H9 (cell line): ENCODE measurements at regions not wholly inside any gene's neighbourhood (a gene's known extent, or its start where the extent isn't known, plus 50 kb on each side); places are given as distances from the start of the nearest gene placed in this dataset.

Source experiments
- DNase-seq: peaks from one replicate; pipeline ENCODE4 v3.0.0-alpha.2; 2017
- H2AFZ ChIP-seq: one replicate; pipeline ENCODE4 v1.6.1; 2013; ENCODE audit warnings: mild to moderate bottlenecking, low read length, control low read depth, moderate library complexity
- H2AK5ac ChIP-seq: 2 replicates; pipeline ENCODE4 v1.6.1; 2013; ENCODE audit warnings: low read length, control low read depth, mixed read lengths; ENCODE audit not compliant: insufficient read length
- H2BK120ac ChIP-seq: one replicate; pipeline ENCODE4 v1.6.1; 2013; ENCODE audit warnings: low read depth, mild to moderate bottlenecking, low read length, control low read depth, inconsistent platforms; ENCODE audit not compliant: poor library complexity, severe bottlenecking
- H2BK12ac ChIP-seq: 2 replicates; pipeline ENCODE4 v1.6.1; 2013; ENCODE audit warnings: low read length, control low read depth, mixed read lengths, low read depth; ENCODE audit not compliant: insufficient read length
- H2BK15ac ChIP-seq: 2 replicates; pipeline ENCODE4 v1.6.1; 2013; ENCODE audit warnings: low read depth, low read length, control low read depth
- H2BK20ac ChIP-seq: one replicate; pipeline ENCODE4 v1.6.1; 2013; ENCODE audit warnings: low read depth, mild to moderate bottlenecking, low read length, control low read depth, inconsistent platforms; ENCODE audit not compliant: poor library complexity, severe bottlenecking
- H2BK5ac ChIP-seq: 2 replicates; pipeline ENCODE4 v1.6.1; 2013; ENCODE audit warnings: low read length, control low read depth, mixed read lengths; ENCODE audit not compliant: insufficient read length
- H3K14ac ChIP-seq: 2 replicates; pipeline ENCODE4 v1.6.1; 2013; ENCODE audit warnings: low read length, control low read depth; ENCODE audit not compliant: insufficient read depth
- H3K18ac ChIP-seq: 2 replicates; pipeline ENCODE4 v1.6.1; 2013; ENCODE audit warnings: low read depth, mild to moderate bottlenecking, mixed read lengths, low read length, control low read depth; ENCODE audit not compliant: insufficient read length
- H3K23ac ChIP-seq: 2 replicates; pipeline ENCODE4 v1.6.1; 2013; ENCODE audit warnings: low read length, control low read depth, mixed read lengths, low read depth; ENCODE audit not compliant: insufficient read length
- H3K23me2 ChIP-seq: 2 replicates; pipeline ENCODE4 v1.6.1; 2013; ENCODE audit warnings: low read depth, mild to moderate bottlenecking, mixed read lengths, low read length, control low read depth; ENCODE audit not compliant: insufficient read length, poor library complexity, severe bottlenecking
- H3K27ac ChIP-seq: 2 replicates; pipeline ENCODE4 v1.5.1; 2013; ENCODE audit warnings: low read length, control low read depth, mixed read lengths, low read depth; ENCODE audit not compliant: insufficient read length
- H3K27me3 ChIP-seq: 2 replicates; pipeline ENCODE4 v1.6.1; 2013; ENCODE audit warnings: low read length, control low read depth, inconsistent platforms; ENCODE audit not compliant: insufficient read depth
- H3K4ac ChIP-seq: 2 replicates; pipeline ENCODE4 v1.6.1; 2013; ENCODE audit warnings: low read depth, mild to moderate bottlenecking, control low read depth, inconsistent platforms, low read length, moderate library complexity
- H3K4me1 ChIP-seq: 2 replicates; pipeline ENCODE4 v1.6.1; 2013; ENCODE audit warnings: low read length, control low read depth, inconsistent platforms; ENCODE audit not compliant: insufficient read depth
- H3K4me2 ChIP-seq: 2 replicates; pipeline ENCODE4 v1.6.1; 2013; ENCODE audit warnings: low read length, control low read depth, mixed read lengths; ENCODE audit not compliant: insufficient read length, insufficient read depth
- H3K56ac ChIP-seq: 2 replicates; pipeline ENCODE4 v1.6.1; 2013; ENCODE audit warnings: low read depth, mild to moderate bottlenecking, mixed read lengths, low read length, control low read depth; ENCODE audit not compliant: insufficient read length
- H3K79me1 ChIP-seq: 2 replicates; pipeline ENCODE4 v1.6.1; 2013; ENCODE audit warnings: low read depth, mild to moderate bottlenecking, moderate library complexity, low read length, control low read depth, inconsistent platforms; ENCODE audit not compliant: insufficient read depth, poor library complexity, severe bottlenecking
- H3K79me2 ChIP-seq: 2 replicates; pipeline ENCODE4 v1.6.1; 2013; ENCODE audit warnings: low read length, control low read depth, inconsistent platforms; ENCODE audit not compliant: insufficient read depth
- H3K9ac ChIP-seq: 2 replicates; pipeline ENCODE4 v1.6.1; 2013; ENCODE audit warnings: low read length, control low read depth, mixed read lengths; ENCODE audit not compliant: insufficient read length; ENCODE audit errors: extremely low read depth
- H3K9me3 ChIP-seq: one replicate; pipeline ENCODE4 v1.6.1; 2013; ENCODE audit warnings: low read depth, low read length, inconsistent platforms; ENCODE audit not compliant: control insufficient read depth
- H3T11ph ChIP-seq: one replicate; pipeline ENCODE4 v1.6.1; 2013; ENCODE audit warnings: mild to moderate bottlenecking, low read length, control low read depth, inconsistent platforms
- H4K20me1 ChIP-seq: one replicate; pipeline ENCODE4 v1.6.1; 2013; ENCODE audit not compliant: control insufficient read depth, insufficient read length, insufficient read depth
- H4K5ac ChIP-seq: 2 replicates; pipeline ENCODE4 v1.6.1; 2013; ENCODE audit warnings: low read depth, mild to moderate bottlenecking, mixed read lengths, low read length, control low read depth; ENCODE audit not compliant: insufficient read length
- H4K8ac ChIP-seq: replicated peaks from 2 replicates; pipeline ENCODE4 v1.6.1; 2013; ENCODE audit warnings: low read length, control low read depth, mixed read lengths, low read depth; ENCODE audit not compliant: insufficient read length
- H4K91ac ChIP-seq: 2 replicates; pipeline ENCODE4 v1.6.1; 2013; ENCODE audit warnings: low read depth, mild to moderate bottlenecking, moderate library complexity, mixed read lengths, low read length, control low read depth; ENCODE audit not compliant: insufficient read length
- H3K27ac Mint-ChIP-seq, 3 experiments: 2 replicates in 2 of 3; 3 replicates in 1 of 3; pipeline ENCODE4 v1.8.0; 2020 to 2021; ENCODE audit warnings: mixed read lengths in 3 of 3, mild to moderate bottlenecking in 1 of 3, moderate library complexity in 1 of 3
- H3K27me3 Mint-ChIP-seq: 2 replicates; pipeline ENCODE4 v1.8.0; 2021; ENCODE audit warnings: low read depth, mild to moderate bottlenecking, moderate library complexity, mixed read lengths
- H3K36me3 Mint-ChIP-seq, 3 experiments: 2 replicates in 2 of 3; 3 replicates in 1 of 3; pipeline ENCODE4 v1.8.0; 2020 to 2021; ENCODE audit warnings: low read depth in 3 of 3, mixed read lengths in 3 of 3; ENCODE audit not compliant: insufficient read depth in 1 of 3
- H3K4me1 Mint-ChIP-seq, 2 experiments: 2 replicates each; pipeline ENCODE4 v1.8.0; 2020; ENCODE audit warnings: mixed read lengths in 2 of 2
- H3K4me3 Mint-ChIP-seq, 2 experiments: 2 replicates in 1 of 2; 3 replicates in 1 of 2; pipeline ENCODE4 v1.8.0; 2020 to 2021; ENCODE audit warnings: mild to moderate bottlenecking in 2 of 2, mixed read lengths in 2 of 2, moderate library complexity in 1 of 2
- H3K9me3 Mint-ChIP-seq, 2 experiments: 2 replicates in 1 of 2; 3 replicates in 1 of 2; pipeline ENCODE4 v1.8.0; 2020; ENCODE audit warnings: mild to moderate bottlenecking in 2 of 2, mixed read lengths in 2 of 2, moderate library complexity in 1 of 2
- WGBS: extraction: QIAGEN DNeasy Blood & Tissue Kit; methylation state at CpG from one replicate; pipeline ENCODE4 v1.1.7; 2013; ENCODE audit warnings: missing lambda C conversion rate, low lambda C conversion rate, mixed read lengths; ENCODE audit not compliant: insufficient read length; ENCODE audit errors: extremely low coverage; 5-methylcytosine and 5-hydroxymethylcytosine counted together
- TF ChIP-seq, protein P1 (sequence below): fragments of 200-600 bp; sonication (generic); conservative IDR thresholded peaks from 3 replicates; pipeline ENCODE4 v1.8.0; 2021; ENCODE audit warnings: antibody characterized with exemption, mild to moderate bottlenecking

- no peak overlapping the region for H3K4me2 ChIP-seq
- H3K4ac ChIP-seq: no peak overlapping the region
- H4K20me1 ChIP-seq: no peaks in the 10 kb centered on the region
- TF ChIP-seq, protein P1, sequence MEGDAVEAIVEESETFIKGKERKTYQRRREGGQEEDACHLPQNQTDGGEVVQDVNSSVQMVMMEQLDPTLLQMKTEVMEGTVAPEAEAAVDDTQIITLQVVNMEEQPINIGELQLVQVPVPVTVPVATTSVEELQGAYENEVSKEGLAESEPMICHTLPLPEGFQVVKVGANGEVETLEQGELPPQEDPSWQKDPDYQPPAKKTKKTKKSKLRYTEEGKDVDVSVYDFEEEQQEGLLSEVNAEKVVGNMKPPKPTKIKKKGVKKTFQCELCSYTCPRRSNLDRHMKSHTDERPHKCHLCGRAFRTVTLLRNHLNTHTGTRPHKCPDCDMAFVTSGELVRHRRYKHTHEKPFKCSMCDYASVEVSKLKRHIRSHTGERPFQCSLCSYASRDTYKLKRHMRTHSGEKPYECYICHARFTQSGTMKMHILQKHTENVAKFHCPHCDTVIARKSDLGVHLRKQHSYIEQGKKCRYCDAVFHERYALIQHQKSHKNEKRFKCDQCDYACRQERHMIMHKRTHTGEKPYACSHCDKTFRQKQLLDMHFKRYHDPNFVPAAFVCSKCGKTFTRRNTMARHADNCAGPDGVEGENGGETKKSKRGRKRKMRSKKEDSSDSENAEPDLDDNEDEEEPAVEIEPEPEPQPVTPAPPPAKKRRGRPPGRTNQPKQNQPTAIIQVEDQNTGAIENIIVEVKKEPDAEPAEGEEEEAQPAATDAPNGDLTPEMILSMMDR: no peak
- no peak overlapping the region for H2BK120ac ChIP-seq
- H2BK12ac ChIP-seq: no peak overlapping the region
- no peaks in the 10 kb centered on the region for H3K9me3 ChIP-seq
- H2AFZ ChIP-seq: no peak overlapping the region
- no peak overlapping the region for H4K5ac ChIP-seq
- no peaks in the 10 kb centered on the region for H3K36me3 Mint-ChIP-seq
- H3K56ac ChIP-seq: no peak overlapping the region
- H4K8ac ChIP-seq: no peak overlapping the region
- H3K18ac ChIP-seq: no peak overlapping the region
- no peak overlapping the region for H3K4me3 Mint-ChIP-seq
- no peaks in the 10 kb centered on the region for H3K79me1 ChIP-seq
- peaks cover 11 to 17% of the 10 kb centered on the region in 2 experiments for H3K4me1 Mint-ChIP-seq
- no peaks in the 10 kb centered on the region for H3K27me3 ChIP-seq
- H3K27me3 Mint-ChIP-seq: no peaks in the 10 kb centered on the region
- H3K4me1 ChIP-seq: no peaks in the 10 kb centered on the region; the same call in 1 of the 2 replicates
- no peaks in the 10 kb centered on the region for H3K9me3 Mint-ChIP-seq
- no peaks in the 10 kb centered on the region for H3K79me2 ChIP-seq
- no peak overlapping the region for H3K27ac ChIP-seq
- H3K14ac ChIP-seq: no peak overlapping the region
- DNase-seq: no peak
- no peak overlapping the region for H3K23ac ChIP-seq
- H2AK5ac ChIP-seq: no peak overlapping the region
- no peak overlapping the region for H2BK5ac ChIP-seq
- H2BK20ac ChIP-seq: no peak overlapping the region
- H4K91ac ChIP-seq: no peak overlapping the region
- no peaks in the 10 kb centered on the region for H3K23me2 ChIP-seq
- no peak overlapping the region for H2BK15ac ChIP-seq
- no peak overlapping the region; a peak in 1 of 7 replicates for H3K27ac Mint-ChIP-seq
- no CpG with 5 or more reads among the region's 8 CpGs for WGBS
- H3K9ac ChIP-seq: no peak overlapping the region
- H3T11ph ChIP-seq: no peak overlapping the region
Measured at GRCh38 chr21:27799861-27800260, 833.0 kb upstream of the ADAMTS5 start.
